ENCODE measurements at regions not wholly inside any gene's neighbourhood (a gene's known extent, or its start where the extent isn't known, plus 50 kb on each side); places are given as distances from the start of the nearest gene placed in this dataset.

GRCh38 chr3:159892171-159892795, 96.4 kb upstream of the IL12A start:
- no peak for TF ChIP-seq MLLT1 (IDR thresholded peaks at IDR 0.05)
- no peak for TF ChIP-seq SIX5 (IDR thresholded peaks at IDR 0.05; ENCODE audit: borderline replicate concordance in 1 of 2, insufficient read depth in 1 of 2, low read depth in 1 of 2, low read length in 2 of 2)
- TF ChIP-seq PHB2 (IDR thresholded peaks at IDR 0.05; ENCODE audit: low read depth), result no peak
- TF ChIP-seq POLR2AphosphoS5 (IDR thresholded peaks at IDR 0.05; ENCODE audit: control insufficient read depth, insufficient read depth, low read depth, low read length), result no peak
- TF ChIP-seq PRDM10 (IDR thresholded peaks at IDR 0.05; ENCODE audit: partially characterized antibody), result no peak
- TF ChIP-seq BCLAF1 (IDR thresholded peaks at IDR 0.05; ENCODE audit: borderline replicate concordance in 1 of 2, control insufficient read depth in 1 of 2, low read depth in 2 of 2, low read length in 1 of 2), result no peak
- TF ChIP-seq ZNF165 (CRISPR knock-in tag; IDR thresholded peaks at IDR 0.05; ENCODE audit: borderline replicate concordance), result no peak
- no peak for TF ChIP-seq FOXA1 (IDR thresholded peaks at IDR 0.05; ENCODE audit: borderline replicate concordance)
- TF ChIP-seq EP300 (IDR thresholded peaks at IDR 0.05; ENCODE audit: low read length), result no peak
- TF ChIP-seq RUNX1 (IDR thresholded peaks at IDR 0.05; ENCODE audit: low read depth), result no peak
- no peak for TF ChIP-seq SMC3 (conservative IDR thresholded peaks at IDR 0.05; ENCODE audit: insufficient read depth, low read depth, low read length)
- TF ChIP-seq TAF7 (tag; IDR thresholded peaks at IDR 0.05), result no peak
- TF ChIP-seq RAD21 (CRISPR knock-in tag; conservative IDR thresholded peaks at IDR 0.05 in 1 of 2, IDR thresholded peaks at IDR 0.05 in 1 of 2), result no peak
